PC-3 (cell line): ENCODE measurements at regions not wholly inside any gene's neighbourhood (a gene's known extent, or its start where the extent isn't known, plus 50 kb on each side); places are given as distances from the start of the nearest gene placed in this dataset.

ENCODE experiments used
- CTCF ChIP-seq: fragments of 300-600 bp; sonication (generic); conservative IDR thresholded peaks from 2 replicates; pipeline ENCODE4 v1.5.1; 2017; ENCODE audit warnings: antibody characterized with exemption, low read depth, mild to moderate bottlenecking, low read length
- EZH2 ChIP-seq: fragments of 300-600 bp; sonication (generic); IDR thresholded peaks from one replicate; pipeline ENCODE4 v1.6.1; 2017; ENCODE audit warnings: antibody characterized with exemption, mild to moderate bottlenecking, low read length; ENCODE audit not compliant: unreplicated experiment
- EZH2phosphoT487 ChIP-seq: fragments of 300-600 bp; sonication (generic); IDR thresholded peaks from 2 replicates; pipeline ENCODE4 v1.6.1; 2018; ENCODE audit warnings: mild to moderate bottlenecking, antibody characterized with exemption, low read length, borderline replicate concordance

GRCh38 chr18:10371165-10371564 lies 83.3 kb upstream of the APCDD1 start:
- TF ChIP-seq CTCF (no peak), EZH2phosphoT487 (no peak), EZH2 (no peak)
